T-helper 2 cell treated with Interferon-gamma antibody and Interleukin-4, amounts not matched to agents 5 μg/mL and 100 μg/mL, for 36 hours (primary cell): ENCODE measurements at regions not wholly inside any gene's neighbourhood (a gene's known extent, or its start where the extent isn't known, plus 50 kb on each side); places are given as distances from the start of the nearest gene placed in this dataset.
"Not testable (repeated sequence)": the region's sequence is repeated elsewhere in the genome, so short reads cannot be mapped to it uniquely, and the experiment has no call there.

Experiments used
- DNase-seq: peaks from one replicate; pipeline ENCODE4 v3.0.0; 2021; ENCODE audit warnings: low spot score
- H3K27ac Mint-ChIP-seq: one replicate; pipeline ENCODE4 v1.8.0; 2021; ENCODE audit warnings: mild to moderate bottlenecking, mixed read lengths
- H3K27me3 Mint-ChIP-seq: one replicate; pipeline ENCODE4 v1.8.0; 2021; ENCODE audit warnings: low read depth, mixed read lengths
- H3K36me3 Mint-ChIP-seq: one replicate; pipeline ENCODE4 v1.8.0; 2021; ENCODE audit warnings: low read depth, mixed read lengths
- H3K4me1 Mint-ChIP-seq: one replicate; pipeline ENCODE4 v1.8.0; 2021; ENCODE audit warnings: low read depth, mixed read lengths
- H3K4me3 Mint-ChIP-seq: one replicate; pipeline ENCODE4 v1.8.0; 2022; ENCODE audit warnings: mild to moderate bottlenecking, moderate library complexity, mixed read lengths
- H3K9me3 Mint-ChIP-seq: one replicate; pipeline ENCODE4 v1.8.0; 2021; ENCODE audit warnings: mixed read lengths

GRCh38 chr6:27854421-27854820 is 57.8 kb downstream of the OR2B2 start:
- peaks cover 10% of the 10 kb centered on the region for H3K27me3 Mint-ChIP-seq
- peaks cover 6% of the 10 kb centered on the region for H3K4me1 Mint-ChIP-seq
- H3K27ac Mint-ChIP-seq: no peak overlapping the region
- no peak overlapping the region for H3K4me3 Mint-ChIP-seq
- DNase-seq: no peak
- no peaks in the 10 kb centered on the region for H3K9me3 Mint-ChIP-seq
- H3K36me3 Mint-ChIP-seq: no peaks in the 10 kb centered on the region

GRCh38 chr6:27851440-27851839 is 60.8 kb downstream of the OR2B2 start:
- no peak overlapping the region for H3K27ac Mint-ChIP-seq
- no peak overlapping the region for H3K4me3 Mint-ChIP-seq
- DNase-seq: no peak
- H3K4me1 Mint-ChIP-seq: peaks cover 6% of the 10 kb centered on the region
- H3K9me3 Mint-ChIP-seq: no peaks in the 10 kb centered on the region
- peaks cover 10% of the 10 kb centered on the region for H3K27me3 Mint-ChIP-seq
- H3K36me3 Mint-ChIP-seq: no peaks in the 10 kb centered on the region

- peaks cover 10% of the 10 kb centered on the region for H3K27me3 Mint-ChIP-seq
- not testable (repeated sequence) for DNase-seq, H3K4me3 Mint-ChIP-seq, H3K27ac Mint-ChIP-seq, H3K4me1 Mint-ChIP-seq, H3K9me3 Mint-ChIP-seq, H3K36me3 Mint-ChIP-seq
These were observed 63.2 kb downstream of the OR2B2 start for GRCh38 chr6:27849001-27849400.

- no peak overlapping the region for H3K4me3 Mint-ChIP-seq
- DNase-seq: no peak
- H3K4me1 Mint-ChIP-seq: no peaks in the 10 kb centered on the region
- H3K9me3 Mint-ChIP-seq: no peaks in the 10 kb centered on the region
- H3K27me3 Mint-ChIP-seq: peaks cover 9% of the 10 kb centered on the region
- H3K36me3 Mint-ChIP-seq: peaks cover 4% of the 10 kb centered on the region
- H3K27ac Mint-ChIP-seq: no peak overlapping the region
These were observed 64.5 kb downstream of the OR2B2 start for GRCh38 chr6:27847706-27848105.

GRCh38 chr6:27840572-27840971 is 71.6 kb downstream of the OR2B2 start:
- no peak overlapping the region for H3K27ac Mint-ChIP-seq
- no peaks in the 10 kb centered on the region for H3K27me3 Mint-ChIP-seq
- H3K4me1 Mint-ChIP-seq: peaks cover 15% of the 10 kb centered on the region
- H3K9me3 Mint-ChIP-seq: no peaks in the 10 kb centered on the region
- DNase-seq: no peak
- H3K4me3 Mint-ChIP-seq: no peak overlapping the region
- H3K36me3 Mint-ChIP-seq: peaks cover 16% of the 10 kb centered on the region

- Mint-ChIP-seq H3K27me3 (no peaks in the 10 kb centered on the region), H3K9me3 (no peaks in the 10 kb centered on the region), H3K27ac (no peak overlapping the region), H3K36me3 (peaks cover 19% of the 10 kb centered on the region), H3K4me1 (peaks cover 20% of the 10 kb centered on the region), H3K4me3 (no peak overlapping the region)
- DNase-seq: no peak
These were observed 72.3 kb downstream of the OR2B2 start for GRCh38 chr6:27839626-27840475.

- Mint-ChIP-seq H3K9me3 (no peaks in the 10 kb centered on the region), H3K27me3 (no peaks in the 10 kb centered on the region)
These were observed 73.1 kb downstream of the OR2B2 start for GRCh38 chr6:27838945-27839625.

GRCh38 chr6:27838058-27838944 is 73.9 kb downstream of the OR2B2 start:
- Mint-ChIP-seq H3K27ac (no peak overlapping the region), H3K9me3 (no peaks in the 10 kb centered on the region), H3K4me3 (no peak overlapping the region), H3K4me1 (peaks cover 28% of the 10 kb centered on the region), H3K36me3 (peaks cover 16% of the 10 kb centered on the region), H3K27me3 (no peaks in the 10 kb centered on the region)
- DNase-seq: peak; percentile 86

More at GRCh38 chr6:27838945-27839625, 73.1 kb downstream of the OR2B2 start:
- peaks cover 24% of the 10 kb centered on the region for H3K4me1 Mint-ChIP-seq
- peaks cover 19% of the 10 kb centered on the region for H3K36me3 Mint-ChIP-seq
- H3K4me3 Mint-ChIP-seq: no peak overlapping the region
- no peak overlapping the region for H3K27ac Mint-ChIP-seq
- DNase-seq: no peak

- Mint-ChIP-seq H3K27ac (no peak overlapping the region), H3K27me3 (no peaks in the 10 kb centered on the region), H3K4me1 (peaks cover 29% of the 10 kb centered on the region), H3K9me3 (no peaks in the 10 kb centered on the region), H3K36me3 (peaks cover 16% of the 10 kb centered on the region), H3K4me3 (no peak overlapping the region)
- no peak for DNase-seq
These were observed 74.6 kb downstream of the OR2B2 start for GRCh38 chr6:27837625-27838057.

- no peak overlapping the region for H3K4me3 Mint-ChIP-seq
- no peak overlapping the region for H3K27ac Mint-ChIP-seq
- no peaks in the 10 kb centered on the region for H3K9me3 Mint-ChIP-seq
- H3K27me3 Mint-ChIP-seq: no peaks in the 10 kb centered on the region
- H3K4me1 Mint-ChIP-seq: peaks cover 29% of the 10 kb centered on the region
- peaks cover 12% of the 10 kb centered on the region for H3K36me3 Mint-ChIP-seq
- peak; percentile 77 for DNase-seq
These were observed 75.2 kb downstream of the OR2B2 start for GRCh38 chr6:27836783-27837624.

- peaks cover 30% of the 10 kb centered on the region for H3K4me1 Mint-ChIP-seq
- no peaks in the 10 kb centered on the region for H3K27me3 Mint-ChIP-seq
- H3K27ac Mint-ChIP-seq: no peak overlapping the region
- H3K9me3 Mint-ChIP-seq: no peaks in the 10 kb centered on the region
- peaks cover 11% of the 10 kb centered on the region for H3K36me3 Mint-ChIP-seq
- no peak for DNase-seq
- H3K4me3 Mint-ChIP-seq: no peak overlapping the region
These were observed 75.9 kb downstream of the OR2B2 start for GRCh38 chr6:27836141-27836782.

GRCh38 chr6:27834879-27835549 is 77.2 kb downstream of the OR2B2 start:
- Mint-ChIP-seq H3K9me3 (no peaks in the 10 kb centered on the region), H3K27ac (peak overlapping the region; percentile 80), H3K4me1 (peaks cover 37% of the 10 kb centered on the region), H3K27me3 (no peaks in the 10 kb centered on the region), H3K4me3 (peak overlapping the region; percentile 61), H3K36me3 (peaks cover 11% of the 10 kb centered on the region)
- DNase-seq: no peak
